HEK293T (cell line): ENCODE measurements at regions not wholly inside any gene's neighbourhood (a gene's known extent, or its start where the extent isn't known, plus 50 kb on each side); places are given as distances from the start of the nearest gene placed in this dataset.

Source experiments
- CTCF ChIA-PET: fragments of 350-600 bp; formaldehyde crosslinking; extraction: SDS; loops from one replicate; lab custom pipeline; 2021; ENCODE audit warnings: antibody characterized with exemption, inconsistent platforms; lab: Yijun Ruan, JAX
- POLR2A ChIA-PET: fragments of 350-600 bp; formaldehyde crosslinking; extraction: SDS; loops from one replicate; lab custom pipeline; 2020; ENCODE audit warnings: antibody characterized with exemption, inconsistent platforms; lab: Yijun Ruan, JAX
- DNase-seq: peaks from one replicate; pipeline ENCODE4 v3.0.0; 2012; ENCODE audit warnings: mixed read lengths; ENCODE audit errors: extremely low spot score
- ARNT ChIP-seq: fragments of 450-650 bp; IDR thresholded peaks from 2 replicates; pipeline ENCODE4 v1.6.1; 2017; ENCODE audit warnings: mild to moderate bottlenecking
- BHLHE40 ChIP-seq: fragments of 450-650 bp; IDR thresholded peaks from 2 replicates; pipeline ENCODE4 v1.6.1; 2016; ENCODE audit warnings: mild to moderate bottlenecking, moderate library complexity, borderline replicate concordance
- CTBP1 ChIP-seq: fragments of 450-650 bp; IDR thresholded peaks from 2 replicates; pipeline ENCODE4 v1.6.1; 2016; ENCODE audit warnings: borderline replicate concordance
- ELF4 ChIP-seq: fragments of 450-650 bp; IDR thresholded peaks from 2 replicates; pipeline ENCODE4 v1.6.1; 2017; ENCODE audit warnings: antibody characterized with exemption
- FOXA1 ChIP-seq: fragments of 450-650 bp; IDR thresholded peaks from 2 replicates; pipeline ENCODE4 v1.6.1; 2016; ENCODE audit warnings: mild to moderate bottlenecking
- FOXK2 ChIP-seq: fragments of 450-650 bp; IDR thresholded peaks from 2 replicates; pipeline ENCODE4 v1.6.1; 2016; ENCODE audit warnings: mild to moderate bottlenecking
- FOXM1 ChIP-seq: fragments of 450-650 bp; IDR thresholded peaks from 2 replicates; pipeline ENCODE4 v1.6.1; 2017; ENCODE audit warnings: mild to moderate bottlenecking, borderline replicate concordance
- HDGF ChIP-seq: fragments of 450-650 bp; IDR thresholded peaks from 2 replicates; pipeline ENCODE4 v1.6.1; 2017; ENCODE audit warnings: antibody characterized with exemption, borderline replicate concordance
- L3MBTL2 ChIP-seq: fragments of 450-650 bp; conservative IDR thresholded peaks from 2 replicates; pipeline ENCODE4 v1.6.1; 2016; ENCODE audit warnings: mild to moderate bottlenecking
- LEF1 ChIP-seq: fragments of 450-650 bp; IDR thresholded peaks from 2 replicates; pipeline ENCODE4 v1.6.1; 2017; ENCODE audit warnings: mild to moderate bottlenecking, borderline replicate concordance
- NFRKB ChIP-seq: fragments of 450-650 bp; IDR thresholded peaks from 2 replicates; pipeline ENCODE4 v1.6.1; 2016; ENCODE audit warnings: mild to moderate bottlenecking, moderate library complexity
- PKNOX1 ChIP-seq: fragments of 450-650 bp; IDR thresholded peaks from 2 replicates; pipeline ENCODE4 v1.6.1; 2016
- SP1 ChIP-seq: fragments of 450-650 bp; IDR thresholded peaks from 2 replicates; pipeline ENCODE4 v1.6.1; 2017
- SUZ12 ChIP-seq: fragments of 450-650 bp; IDR thresholded peaks from 2 replicates; pipeline ENCODE4 v1.6.1; 2016; ENCODE audit warnings: mild to moderate bottlenecking
- TARDBP ChIP-seq: fragments of 450-650 bp; IDR thresholded peaks from 2 replicates; pipeline ENCODE4 v1.6.1; 2016
- ZNF384 ChIP-seq: fragments of 450-650 bp; IDR thresholded peaks from 2 replicates; pipeline ENCODE4 v1.6.1; 2016

- POLR2A ChIA-PET = no interaction called here
- TF ChIP-seq CTBP1 (no peak), ZNF384 (no peak), FOXA1 (no peak), ELF4 (no peak), SUZ12 (no peak), SP1 (no peak), FOXM1 (no peak), ARNT (no peak), LEF1 (no peak), FOXK2 (no peak), BHLHE40 (no peak), TARDBP (no peak), NFRKB (no peak), PKNOX1 (no peak), HDGF (no peak), L3MBTL2 (no peak)
- no peak for DNase-seq
- CTCF ChIA-PET = no interaction called here
Measured at GRCh38 chr16:72255786-72256185, 83.8 kb upstream of the PMFBP1 start.

- POLR2A ChIA-PET = no interaction called here
- TF ChIP-seq FOXM1 (no peak), LEF1 (no peak), FOXA1 (no peak), PKNOX1 (no peak), ELF4 (no peak), FOXK2 (no peak), ZNF384 (no peak), HDGF (no peak), L3MBTL2 (no peak), TARDBP (no peak), CTBP1 (no peak), SUZ12 (no peak), ARNT (no peak), SP1 (no peak), BHLHE40 (no peak), NFRKB (no peak)
- CTCF ChIA-PET = no interaction called here
- DNase-seq = no peak
Measured at GRCh38 chr16:72247821-72248253, 75.9 kb upstream of the PMFBP1 start.

- DNase-seq = no peak
- ChIA-PET POLR2A (no interaction called here), CTCF (no interaction called here)
- TF ChIP-seq ARNT (no peak), ELF4 (no peak), FOXA1 (no peak), LEF1 (no peak), L3MBTL2 (no peak), FOXK2 (no peak), TARDBP (no peak), SP1 (no peak), PKNOX1 (no peak), FOXM1 (no peak), BHLHE40 (no peak), HDGF (no peak), NFRKB (no peak), CTBP1 (no peak), SUZ12 (no peak), ZNF384 (no peak)
Measured at GRCh38 chr16:72246423-72246822, 74.5 kb upstream of the PMFBP1 start.

GRCh38 chr16:72244853-72245252, 72.9 kb upstream of the PMFBP1 start:
- TF ChIP-seq SP1 = no peak
- CTCF ChIA-PET = no interaction called here
- no peak for DNase-seq
- POLR2A ChIA-PET = no interaction called here

GRCh38 chr16:72243621-72244020, 71.7 kb upstream of the PMFBP1 start:
- POLR2A ChIA-PET = no interaction called here
- no peak for TF ChIP-seq SP1
- TF ChIP-seq ZNF384 = no peak
- no peak for TF ChIP-seq SUZ12
- no peak for TF ChIP-seq PKNOX1
- no peak for TF ChIP-seq LEF1
- TF ChIP-seq CTBP1 = no peak
- TF ChIP-seq ELF4 = no peak
- TF ChIP-seq ARNT = no peak
- no peak for TF ChIP-seq FOXA1
- CTCF ChIA-PET = interaction anchor here (1.6 kb wide), 1 partner anchor 11 kb away, joined by 4 read pairs; no protein-coding TSS in a partner anchor
- DNase-seq = no peak

GRCh38 chr16:72242757-72243156, 70.8 kb upstream of the PMFBP1 start:
- ChIA-PET CTCF (interaction anchor here (1.6 kb wide), 1 partner anchor 10 kb away, joined by 4 read pairs; no protein-coding TSS in a partner anchor), POLR2A (no interaction called here)
- no peak for DNase-seq
- no peak for TF ChIP-seq FOXK2
- TF ChIP-seq L3MBTL2 = no peak
- no peak for TF ChIP-seq NFRKB
- TF ChIP-seq PKNOX1 = no peak
- no peak for TF ChIP-seq ELF4
- TF ChIP-seq SUZ12 = no peak
- no peak for TF ChIP-seq FOXM1
- TF ChIP-seq SP1 = no peak
- TF ChIP-seq HDGF = no peak
- no peak for TF ChIP-seq FOXA1
- no peak for TF ChIP-seq TARDBP
- no peak for TF ChIP-seq LEF1
- TF ChIP-seq BHLHE40 = no peak
- no peak for TF ChIP-seq CTBP1
- no peak for TF ChIP-seq ARNT
- TF ChIP-seq ZNF384 = no peak
